Thymus (tissue), 11 donors: ENCODE measurements at regions not wholly inside any gene's neighbourhood (a gene's known extent, or its start where the extent isn't known, plus 50 kb on each side); places are given as distances from the start of the nearest gene placed in this dataset.
A peak's percentile ranks its signal among the peaks of the same experiment; 100 is the strongest.
"Not testable (repeated sequence)": the region's sequence is repeated elsewhere in the genome, so short reads cannot be mapped to it uniquely, and the experiment has no call there.

Experiments used
- DNase-seq, 9 donors: peaks; one replicate each; pipeline ENCODE4 v3.0.0-alpha.2; 2013; ENCODE audit warnings: low spot score in 9 of 9, low read depth in 6 of 9, missing footprints in 1 of 9
- H3K27ac ChIP-seq, 2 donors: one replicate each; pipeline ENCODE4 v1.5.1; 2013; ENCODE audit warnings: control low read depth in 1 of 2, low read depth in 1 of 2, low read length in 1 of 2, mild to moderate bottlenecking in 1 of 2, moderate library complexity in 1 of 2
- H3K27me3 ChIP-seq, 2 donors: one replicate each; pipeline ENCODE4 v1.5.1; 2013; ENCODE audit warnings: low read length in 1 of 2; ENCODE audit not compliant: control insufficient read depth in 2 of 2, insufficient read depth in 1 of 2
- H3K36me3 ChIP-seq, 2 donors: one replicate each; pipeline ENCODE4 v1.5.1; 2013; ENCODE audit warnings: low read length in 1 of 2, mild to moderate bottlenecking in 1 of 2, moderate library complexity in 1 of 2; ENCODE audit not compliant: control insufficient read depth in 2 of 2, insufficient read depth in 2 of 2
- H3K4me1 ChIP-seq, 2 donors: one replicate each; pipeline ENCODE4 v1.5.1; 2013; ENCODE audit warnings: low read length in 2 of 2; ENCODE audit not compliant: control insufficient read depth in 2 of 2, insufficient read depth in 2 of 2
- H3K4me3 ChIP-seq, 2 donors: one replicate each; pipeline ENCODE4 v1.5.1; 2013; ENCODE audit warnings: low read length in 2 of 2, control low read depth in 1 of 2, mild to moderate bottlenecking in 1 of 2
- H3K9me3 ChIP-seq, 2 donors: one replicate each; pipeline ENCODE4 v1.5.1; 2013; ENCODE audit warnings: low read length in 1 of 2, mild to moderate bottlenecking in 1 of 2; ENCODE audit not compliant: control insufficient read depth in 2 of 2, insufficient read depth in 1 of 2
- WGBS: extraction: QIAGEN DNeasy Blood & Tissue Kit; methylation state at CpG from one replicate; pipeline ENCODE4 v1.1.7; 2013; 5-methylcytosine and 5-hydroxymethylcytosine counted together
- donor health status: healthy.

DNA sequence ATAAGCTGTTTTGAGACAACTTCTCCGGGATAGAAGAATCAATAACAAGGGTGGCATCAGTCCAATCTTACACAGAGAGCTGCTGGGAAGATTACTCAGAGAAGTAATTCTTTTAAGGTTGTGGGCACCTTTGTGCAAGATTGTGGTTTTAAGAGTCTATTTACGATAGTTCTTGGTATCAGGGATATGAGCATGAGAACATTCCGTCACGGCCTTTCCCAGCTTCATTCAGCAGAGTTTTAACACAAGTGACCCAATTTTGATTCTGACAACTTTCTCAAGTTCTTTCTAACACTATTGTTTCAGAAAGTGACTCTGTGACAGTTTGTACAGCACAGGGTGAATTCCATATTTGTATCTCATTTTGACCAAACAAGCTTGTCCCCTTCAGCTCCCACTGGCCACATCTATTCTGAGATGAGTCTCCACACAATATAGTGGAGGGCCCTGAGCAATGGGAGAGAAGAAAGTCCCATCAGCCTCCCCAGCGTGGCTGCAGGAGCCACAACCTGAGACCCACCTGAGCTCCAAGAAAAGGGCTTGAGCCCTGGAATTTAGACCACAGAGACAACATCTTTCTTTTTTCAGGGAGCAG lies 869.2 kb downstream of the TMEM121 start:
- Histone ChIP-seq H3K9me3 (peaks cover 0 to 11% of the 10 kb centered on the region in 2 donors), H3K27ac (peak overlapping the region; percentile 31 to 85), H3K4me1 (peaks cover 27 to 44% of the 10 kb centered on the region in 2 donors), H3K4me3 (peak overlapping the region in 1 of 2 donors; percentile 33), H3K36me3 (peaks cover 0 to 5% of the 10 kb centered on the region in 2 donors), H3K27me3 (no peaks in the 10 kb centered on the region)
- peak in 1 of 9 donors; percentile 66 for DNase-seq
- WGBS, result 7% methylated on average over 5 of the region's 5 CpGs

DNA sequence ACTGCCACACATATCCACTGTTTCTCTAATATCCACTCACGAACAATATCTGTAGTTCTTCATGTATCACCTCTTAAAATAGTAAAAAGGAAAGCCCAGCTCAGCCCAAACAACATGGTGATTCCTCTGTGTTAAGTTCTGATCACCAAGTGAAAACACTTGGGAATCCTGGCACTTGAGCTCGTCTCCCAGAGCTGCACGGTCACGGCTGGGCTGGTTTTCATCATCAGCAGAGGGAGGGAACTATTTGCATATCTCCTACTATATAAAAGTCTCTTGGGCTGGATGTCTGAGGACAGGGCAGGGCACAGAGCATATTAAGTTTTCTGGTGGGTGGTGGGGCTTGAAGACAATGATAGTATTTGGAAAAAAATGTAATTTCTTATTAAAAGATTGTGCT lies 870.6 kb downstream of the TMEM121 start:
- H3K27me3 ChIP-seq, result no peaks in the 10 kb centered on the region
- H3K9me3 ChIP-seq, result peaks cover 0 to 6% of the 10 kb centered on the region in 2 donors
- WGBS, result 16% methylated on average over 4 of the region's 4 CpGs
- peaks cover 0 to 5% of the 10 kb centered on the region in 2 donors for H3K36me3 ChIP-seq
- peaks cover 27 to 37% of the 10 kb centered on the region in 2 donors for H3K4me1 ChIP-seq
- H3K4me3 ChIP-seq, result peak overlapping the region in 1 of 2 donors; percentile 40
- H3K27ac ChIP-seq, result peak overlapping the region; percentile 43 to 85
- no peak for DNase-seq

DNA sequence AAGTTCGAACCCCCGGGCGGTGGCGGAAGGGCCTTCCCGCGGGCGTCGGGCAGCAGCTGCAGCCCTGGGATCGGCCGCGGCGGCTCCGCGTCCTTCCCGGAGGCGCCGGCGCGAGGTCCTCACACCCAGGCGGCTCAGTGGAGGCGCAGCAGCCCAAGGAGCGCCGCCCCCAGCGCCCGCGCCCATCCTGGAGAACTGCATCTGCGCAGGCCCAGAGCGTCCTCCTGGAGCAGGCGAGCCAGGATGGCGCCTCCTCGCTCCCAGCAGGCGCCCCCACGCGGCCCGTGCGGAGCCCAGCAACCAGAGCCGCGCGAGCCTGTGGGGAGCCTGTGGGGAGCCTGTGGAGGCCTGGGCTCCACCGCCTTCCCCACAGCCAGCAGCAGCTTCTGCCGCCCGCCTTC lies 872.5 kb downstream of the TMEM121 start:
- Histone ChIP-seq H3K4me3 (peak overlapping the region in 1 of 2 donors; percentile 39), H3K4me1 (peaks cover 21 to 26% of the 10 kb centered on the region in 2 donors)
- not testable (repeated sequence) for H3K36me3 ChIP-seq, H3K9me3 ChIP-seq, H3K27me3 ChIP-seq, H3K27ac ChIP-seq, DNase-seq
- WGBS, result 54% methylated on average over 41 of the region's 42 CpGs

DNA sequence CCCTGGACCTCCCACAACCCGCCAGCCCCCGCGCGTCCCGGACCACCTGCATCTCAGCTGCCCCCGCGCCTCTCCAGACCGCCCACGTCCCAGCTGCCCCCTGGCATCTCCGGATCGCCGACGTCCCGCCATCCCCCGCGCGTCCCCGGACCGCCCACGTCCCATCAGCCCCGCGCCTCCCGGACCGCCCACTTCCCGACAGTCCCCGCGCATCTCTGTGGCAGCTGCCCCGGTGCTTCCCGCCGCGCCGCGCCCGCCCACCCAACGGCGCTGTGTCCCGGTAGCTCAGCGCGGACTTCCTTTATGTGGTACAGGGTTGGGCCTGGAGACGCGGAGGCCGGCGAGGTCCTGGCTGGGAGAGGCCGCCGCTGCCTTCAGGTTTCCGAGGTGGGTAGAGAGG lies 874.9 kb downstream of the TMEM121 start:
- peaks cover 8 to 12% of the 10 kb centered on the region in 2 donors for H3K4me1 ChIP-seq
- H3K9me3 ChIP-seq, H3K27me3 ChIP-seq, H3K36me3 ChIP-seq, DNase-seq, H3K4me3 ChIP-seq, H3K27ac ChIP-seq: not testable (repeated sequence)
- 95% methylated on average over 46 of the region's 46 CpGs for WGBS

DNA sequence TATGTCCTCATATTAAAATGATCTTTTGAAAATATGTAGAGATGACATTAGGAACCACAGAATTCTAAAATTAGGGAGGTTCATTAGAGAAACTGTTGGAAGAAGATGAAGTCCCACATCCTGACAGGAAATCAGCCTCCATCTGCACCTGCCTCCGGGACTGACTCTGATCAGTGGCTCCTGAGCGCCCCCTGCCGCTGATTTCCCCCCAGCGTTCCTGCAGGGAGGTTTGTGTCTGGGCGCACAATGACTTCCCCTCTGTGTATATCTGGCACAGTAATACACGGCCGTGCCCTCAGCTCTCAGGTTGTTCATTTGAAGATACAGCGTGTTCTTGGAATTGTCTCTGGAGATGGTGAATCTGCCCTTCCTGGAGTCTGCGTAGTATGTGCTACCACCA lies 883.8 kb downstream of the TMEM121 start:
- 19% methylated on average over 9 of the region's 9 CpGs for WGBS
- peak in 2 of 9 donors; percentile 28 to 50 for DNase-seq
- H3K9me3 ChIP-seq, H3K36me3 ChIP-seq, H3K27me3 ChIP-seq, H3K4me3 ChIP-seq: not testable (repeated sequence)
- peak overlapping the region in 1 of 2 donors; percentile 20 for H3K27ac ChIP-seq
- peaks cover 6 to 23% of the 10 kb centered on the region in 2 donors for H3K4me1 ChIP-seq

DNA sequence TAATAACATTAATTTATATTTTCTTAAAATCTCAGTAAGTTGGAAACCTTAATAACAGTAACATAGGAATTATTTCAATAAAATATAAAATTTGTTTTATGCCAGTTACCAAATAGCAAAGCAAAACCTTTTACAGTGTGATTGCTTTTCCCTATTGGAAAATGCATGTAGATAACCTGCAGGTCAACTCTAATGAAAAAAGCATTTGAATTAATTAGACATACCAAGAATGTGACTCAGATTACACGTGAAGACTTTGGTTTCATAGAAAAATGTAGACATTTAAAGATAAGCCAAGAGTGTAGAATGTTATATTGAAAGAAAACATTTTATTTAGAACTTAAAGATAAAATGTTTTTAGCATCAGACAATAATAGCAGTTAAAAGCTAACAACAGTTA lies 888.1 kb downstream of the TMEM121 start:
- WGBS, result 54% methylated on average over 1 of the region's 1 CpG
- Histone ChIP-seq H3K27ac (no peak overlapping the region), H3K4me1 (peaks cover 16 to 41% of the 10 kb centered on the region in 2 donors), H3K27me3 (no peaks in the 10 kb centered on the region), H3K9me3 (peaks cover 1 to 9% of the 10 kb centered on the region in 2 donors), H3K4me3 (no peak overlapping the region), H3K36me3 (peaks cover 0 to 3% of the 10 kb centered on the region in 2 donors)
- DNase-seq, result no peak

DNA sequence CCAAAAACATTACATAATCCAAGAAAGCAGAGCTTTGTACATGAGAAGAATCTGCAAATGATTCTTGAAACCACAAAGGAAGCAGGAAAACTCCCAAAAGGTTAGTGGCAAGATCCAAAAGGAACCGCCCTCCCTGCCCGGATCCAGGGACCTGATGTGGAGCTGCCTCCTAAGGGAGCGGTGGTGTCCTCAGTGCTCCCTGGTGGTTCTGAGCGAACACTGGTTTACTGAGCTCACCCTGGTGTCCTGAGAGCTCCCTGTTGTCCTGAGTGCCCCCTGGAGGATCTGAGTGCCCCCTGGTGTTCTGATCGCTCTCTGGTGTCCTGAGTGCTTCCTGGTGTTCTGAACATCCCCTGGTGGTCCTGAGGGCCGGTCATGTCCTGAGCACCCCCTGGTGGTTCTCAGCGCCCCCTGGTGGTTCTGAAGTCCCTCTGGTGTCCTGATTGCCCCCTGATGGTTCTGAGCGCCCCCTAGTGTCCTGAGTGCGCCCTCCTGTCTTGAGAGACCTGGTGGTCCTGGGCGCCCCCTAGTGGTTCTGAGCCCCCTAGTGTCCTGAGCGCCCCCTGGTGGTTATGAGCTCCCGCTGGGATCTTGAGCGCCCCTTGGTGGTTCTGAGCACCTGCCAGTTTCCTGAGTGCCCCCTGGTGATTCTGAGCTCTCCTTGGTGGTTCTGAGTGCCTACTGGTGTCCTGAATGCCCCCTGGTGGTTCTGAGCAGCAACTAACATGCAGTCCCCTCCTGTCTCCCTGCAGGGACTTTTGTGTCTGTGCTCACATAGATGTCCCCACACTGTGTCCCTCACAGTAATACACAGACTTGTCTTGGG lies 891.1 kb downstream of the TMEM121 start:
- Histone ChIP-seq H3K9me3 (peaks cover 1 to 9% of the 10 kb centered on the region in 2 donors), H3K27ac (peak overlapping the region in 1 of 2 donors; percentile 85), H3K4me1 (peaks cover 14 to 36% of the 10 kb centered on the region in 2 donors), H3K27me3 (no peaks in the 10 kb centered on the region), H3K4me3 (no peak overlapping the region), H3K36me3 (peaks cover 0 to 3% of the 10 kb centered on the region in 2 donors)
- 85% methylated on average over 13 of the region's 13 CpGs for WGBS
- peak in 2 of 9 donors; percentile 64 to 68 for DNase-seq

DNA sequence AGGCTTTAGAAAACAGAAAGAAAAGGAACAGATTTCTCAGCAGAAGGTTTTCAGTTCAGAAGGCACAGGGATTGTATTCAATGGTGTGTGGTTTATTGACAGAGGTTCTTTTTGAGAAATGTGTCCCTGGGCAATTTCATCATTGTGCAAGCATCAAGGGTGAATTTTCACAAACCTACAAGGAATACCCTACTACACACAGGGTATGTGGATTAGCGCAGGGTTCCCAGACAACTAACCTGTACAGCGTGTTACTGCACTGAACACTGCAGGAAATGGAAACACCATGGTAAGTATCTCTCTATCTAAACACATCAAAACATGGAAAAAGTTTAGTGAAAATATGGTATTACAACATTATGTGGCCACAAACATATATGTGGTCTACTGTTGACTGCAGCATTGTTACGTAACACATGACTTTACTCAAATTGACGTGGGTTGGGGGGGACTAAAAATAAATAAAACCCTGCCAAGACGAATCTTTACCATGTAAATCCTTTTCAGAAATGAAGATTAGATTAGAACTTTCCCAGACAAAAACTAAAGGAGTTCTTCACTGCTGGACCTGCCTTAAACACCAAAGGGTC lies 893.1 kb downstream of the TMEM121 start:
- peaks cover 0 to 3% of the 10 kb centered on the region in 2 donors for H3K36me3 ChIP-seq
- H3K4me1 ChIP-seq, result peaks cover 14 to 36% of the 10 kb centered on the region in 2 donors
- 20% methylated on average over 5 of the region's 5 CpGs for WGBS
- H3K4me3 ChIP-seq, result no peak overlapping the region
- no peaks in the 10 kb centered on the region for H3K27me3 ChIP-seq
- H3K9me3 ChIP-seq, result peaks cover 1 to 9% of the 10 kb centered on the region in 2 donors
- peak in 3 of 9 donors; percentile 51 to 89 (median 55) for DNase-seq
- H3K27ac ChIP-seq, result peak overlapping the region; percentile 0 to 85
